K562 (cell line): ENCODE measurements at regions not wholly inside any gene's neighbourhood (a gene's known extent, or its start where the extent isn't known, plus 50 kb on each side); places are given as distances from the start of the nearest gene placed in this dataset.

ENCODE experiments used
- CBX1 ChIP-seq: sonication (generic); IDR thresholded peaks from 2 replicates; pipeline ENCODE4 v1.6.1; 2016; ENCODE audit warnings: antibody characterized with exemption, low read depth, mild to moderate bottlenecking
- ELF4 ChIP-seq: fragments of 450-650 bp; formaldehyde crosslinking; IDR thresholded peaks from 2 replicates; pipeline ENCODE4 v1.4.0; 2022; ENCODE audit warnings: missing genetic modification characterization
- HOXB6 ChIP-seq: fragments of 250-450 bp; sonication (Bioruptor Pico); IDR thresholded peaks from 2 replicates; pipeline ENCODE4 v1.5.1; 2022; ENCODE audit warnings: mild to moderate bottlenecking, borderline replicate concordance
- MAFK ChIP-seq: IDR thresholded peaks from 2 replicates; pipeline ENCODE4 v1.6.1; 2011; ENCODE audit warnings: low read length, improper control_type of control experiment
- STAG1 ChIP-seq: sonication (generic); formaldehyde crosslinking; IDR thresholded peaks from 2 replicates; pipeline ENCODE4 v1.5.0; 2020; ENCODE audit warnings: missing genetic modification reagents, borderline replicate concordance
- STAT5A ChIP-seq: IDR thresholded peaks from 2 replicates; pipeline ENCODE4 v1.6.1; 2012; ENCODE audit warnings: low read length, inconsistent platforms, borderline replicate concordance
- ZC3H4 ChIP-seq: sonication (generic); formaldehyde crosslinking; IDR thresholded peaks from 2 replicates; pipeline ENCODE4 v1.9.0; 2021; ENCODE audit warnings: missing genetic modification reagents, borderline replicate concordance
- ZNF175 ChIP-seq: fragments of 200-800 bp; sonication (Bioruptor generic); IDR thresholded peaks from 2 replicates; pipeline ENCODE4 v1.6.1; 2016; ENCODE audit warnings: low read depth, mild to moderate bottlenecking, missing genetic modification characterization, missing compliant biosample characterization
- ZNF764 ChIP-seq: fragments of 250-450 bp; sonication (Bioruptor Pico); IDR thresholded peaks from 2 replicates; pipeline ENCODE4 v1.4.0; 2020; ENCODE audit warnings: low read depth, mild to moderate bottlenecking, moderate library complexity
- TF ChIP-seq, protein P1 (sequence below): sonication (generic); formaldehyde crosslinking; IDR thresholded peaks from 2 replicates; pipeline ENCODE4 v1.4.0; 2020; ENCODE audit warnings: mild to moderate bottlenecking, missing genetic modification reagents
- TF ChIP-seq, protein P2 (sequence below): sonication (generic); formaldehyde crosslinking; IDR thresholded peaks from 2 replicates; pipeline ENCODE4 v1.8.0; 2023; ENCODE audit warnings: mild to moderate bottlenecking, missing genetic modification reagents
- TF ChIP-seq, protein P3 (sequence below): IDR thresholded peaks from 2 replicates; pipeline ENCODE4 v1.6.1; 2016; ENCODE audit warnings: missing genetic modification characterization, missing compliant biosample characterization

DNA sequence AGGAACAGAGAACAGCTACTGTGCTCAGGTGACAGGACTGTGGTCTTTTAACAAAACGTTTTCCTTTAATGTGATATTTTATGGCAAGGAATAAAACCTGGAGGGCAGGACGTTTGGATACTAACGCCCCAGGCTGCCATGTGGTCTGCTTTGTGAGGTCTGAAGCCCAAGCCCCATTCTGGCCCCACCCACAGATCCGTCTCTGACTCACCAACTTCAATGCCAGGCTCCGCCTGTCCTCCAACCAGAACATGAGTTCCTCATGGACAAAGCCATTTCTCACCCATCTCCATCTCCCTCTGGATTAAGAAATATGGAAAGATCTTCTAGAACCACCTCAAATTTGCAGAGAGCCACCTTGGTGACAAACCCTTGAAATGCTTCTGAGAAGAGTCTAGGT, 148.8 kb downstream of the CRYBB2 start (continued):
- TF ChIP-seq MAFK (no peak), ZC3H4 (CRISPR knock-in tag) (no peak), ELF4 (CRISPR knock-in tag) (no peak), ZNF175 (CRISPR knock-in tag) (no peak), STAG1 (no peak), CBX1 (no peak), ZNF764 (CRISPR knock-in tag) (no peak), STAT5A (no peak), HOXB6 (CRISPR knock-in tag) (no peak)
- TF ChIP-seq, protein P1, sequence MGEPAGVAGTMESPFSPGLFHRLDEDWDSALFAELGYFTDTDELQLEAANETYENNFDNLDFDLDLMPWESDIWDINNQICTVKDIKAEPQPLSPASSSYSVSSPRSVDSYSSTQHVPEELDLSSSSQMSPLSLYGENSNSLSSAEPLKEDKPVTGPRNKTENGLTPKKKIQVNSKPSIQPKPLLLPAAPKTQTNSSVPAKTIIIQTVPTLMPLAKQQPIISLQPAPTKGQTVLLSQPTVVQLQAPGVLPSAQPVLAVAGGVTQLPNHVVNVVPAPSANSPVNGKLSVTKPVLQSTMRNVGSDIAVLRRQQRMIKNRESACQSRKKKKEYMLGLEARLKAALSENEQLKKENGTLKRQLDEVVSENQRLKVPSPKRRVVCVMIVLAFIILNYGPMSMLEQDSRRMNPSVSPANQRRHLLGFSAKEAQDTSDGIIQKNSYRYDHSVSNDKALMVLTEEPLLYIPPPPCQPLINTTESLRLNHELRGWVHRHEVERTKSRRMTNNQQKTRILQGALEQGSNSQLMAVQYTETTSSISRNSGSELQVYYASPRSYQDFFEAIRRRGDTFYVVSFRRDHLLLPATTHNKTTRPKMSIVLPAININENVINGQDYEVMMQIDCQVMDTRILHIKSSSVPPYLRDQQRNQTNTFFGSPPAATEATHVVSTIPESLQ (CRISPR knock-in tag), result no peak
- TF ChIP-seq, protein P2, sequence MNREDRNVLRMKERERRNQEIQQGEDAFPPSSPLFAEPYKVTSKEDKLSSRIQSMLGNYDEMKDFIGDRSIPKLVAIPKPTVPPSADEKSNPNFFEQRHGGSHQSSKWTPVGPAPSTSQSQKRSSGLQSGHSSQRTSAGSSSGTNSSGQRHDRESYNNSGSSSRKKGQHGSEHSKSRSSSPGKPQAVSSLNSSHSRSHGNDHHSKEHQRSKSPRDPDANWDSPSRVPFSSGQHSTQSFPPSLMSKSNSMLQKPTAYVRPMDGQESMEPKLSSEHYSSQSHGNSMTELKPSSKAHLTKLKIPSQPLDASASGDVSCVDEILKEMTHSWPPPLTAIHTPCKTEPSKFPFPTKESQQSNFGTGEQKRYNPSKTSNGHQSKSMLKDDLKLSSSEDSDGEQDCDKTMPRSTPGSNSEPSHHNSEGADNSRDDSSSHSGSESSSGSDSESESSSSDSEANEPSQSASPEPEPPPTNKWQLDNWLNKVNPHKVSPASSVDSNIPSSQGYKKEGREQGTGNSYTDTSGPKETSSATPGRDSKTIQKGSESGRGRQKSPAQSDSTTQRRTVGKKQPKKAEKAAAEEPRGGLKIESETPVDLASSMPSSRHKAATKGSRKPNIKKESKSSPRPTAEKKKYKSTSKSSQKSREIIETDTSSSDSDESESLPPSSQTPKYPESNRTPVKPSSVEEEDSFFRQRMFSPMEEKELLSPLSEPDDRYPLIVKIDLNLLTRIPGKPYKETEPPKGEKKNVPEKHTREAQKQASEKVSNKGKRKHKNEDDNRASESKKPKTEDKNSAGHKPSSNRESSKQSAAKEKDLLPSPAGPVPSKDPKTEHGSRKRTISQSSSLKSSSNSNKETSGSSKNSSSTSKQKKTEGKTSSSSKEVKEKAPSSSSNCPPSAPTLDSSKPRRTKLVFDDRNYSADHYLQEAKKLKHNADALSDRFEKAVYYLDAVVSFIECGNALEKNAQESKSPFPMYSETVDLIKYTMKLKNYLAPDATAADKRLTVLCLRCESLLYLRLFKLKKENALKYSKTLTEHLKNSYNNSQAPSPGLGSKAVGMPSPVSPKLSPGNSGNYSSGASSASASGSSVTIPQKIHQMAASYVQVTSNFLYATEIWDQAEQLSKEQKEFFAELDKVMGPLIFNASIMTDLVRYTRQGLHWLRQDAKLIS (CRISPR knock-in tag), result no peak
- TF ChIP-seq, protein P3, sequence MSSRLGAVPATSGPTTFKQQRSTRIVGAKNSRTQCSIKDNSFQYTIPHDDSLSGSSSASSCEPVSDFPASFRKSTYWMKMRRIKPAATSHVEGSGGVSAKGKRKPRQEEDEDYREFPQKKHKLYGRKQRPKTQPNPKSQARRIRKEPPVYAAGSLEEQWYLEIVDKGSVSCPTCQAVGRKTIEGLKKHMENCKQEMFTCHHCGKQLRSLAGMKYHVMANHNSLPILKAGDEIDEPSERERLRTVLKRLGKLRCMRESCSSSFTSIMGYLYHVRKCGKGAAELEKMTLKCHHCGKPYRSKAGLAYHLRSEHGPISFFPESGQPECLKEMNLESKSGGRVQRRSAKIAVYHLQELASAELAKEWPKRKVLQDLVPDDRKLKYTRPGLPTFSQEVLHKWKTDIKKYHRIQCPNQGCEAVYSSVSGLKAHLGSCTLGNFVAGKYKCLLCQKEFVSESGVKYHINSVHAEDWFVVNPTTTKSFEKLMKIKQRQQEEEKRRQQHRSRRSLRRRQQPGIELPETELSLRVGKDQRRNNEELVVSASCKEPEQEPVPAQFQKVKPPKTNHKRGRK, result no peak
